ENCODE measurements at regions not wholly inside any gene's neighbourhood (a gene's known extent, or its start where the extent isn't known, plus 50 kb on each side); places are given as distances from the start of the nearest gene placed in this dataset.

DNA sequence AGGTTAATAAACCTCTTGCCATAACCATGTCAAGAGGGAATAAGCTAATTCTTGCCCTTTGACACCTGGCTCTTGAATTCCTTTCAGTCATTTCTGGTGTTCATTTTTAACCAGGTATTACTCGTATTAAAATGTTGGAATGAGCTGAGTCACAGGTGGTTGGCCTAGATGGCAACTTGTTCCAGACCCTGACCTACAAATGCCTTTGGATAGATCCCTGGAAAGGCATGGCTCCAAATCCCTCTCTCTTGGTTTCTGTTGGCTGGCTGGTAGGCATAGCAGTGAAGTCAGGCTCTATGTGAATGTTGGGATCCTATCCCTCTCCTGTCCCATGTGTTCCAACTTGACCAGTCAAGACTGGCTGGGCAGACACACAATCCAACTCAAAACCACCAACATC, 277.1 kb upstream of the PROK2 start:
- Histone ChIP-seq H3K4me2 (ENCODE audit: insufficient read depth, insufficient read length, low read length) (no peak overlapping the region), H3T11ph (ENCODE audit: low read length) (no peak overlapping the region), H2BK12ac (ENCODE audit: insufficient read length, low read depth, low read length) (no peak overlapping the region), H3K23ac (ENCODE audit: insufficient read length, low read depth, low read length) (no peak overlapping the region), H4K91ac (ENCODE audit: insufficient read length, low read depth, low read length) (no peak overlapping the region), H4K20me1 (ENCODE audit: control insufficient read depth, insufficient read depth, insufficient read length) (no peaks in the 10 kb centered on the region), H4K8ac (replicated peaks; ENCODE audit: insufficient read length, low read depth, low read length) (no peak overlapping the region), H3K9ac (ENCODE audit: extremely low read depth, insufficient read length, low read length) (no peak overlapping the region), H3K4ac (ENCODE audit: low read depth, low read length) (no peak overlapping the region), H3K14ac (ENCODE audit: insufficient read depth, low read length) (no peak overlapping the region), H2BK15ac (ENCODE audit: low read depth, low read length) (no peak overlapping the region), H3K79me2 (ENCODE audit: insufficient read depth, low read length) (no peaks in the 10 kb centered on the region), H3K9me3 (ENCODE audit: control insufficient read depth, low read depth, low read length) (no peaks in the 10 kb centered on the region), H3K23me2 (ENCODE audit: insufficient read length, low read depth, low read length, poor library complexity, severe bottlenecking) (no peaks in the 10 kb centered on the region), H3K27ac (ENCODE audit: insufficient read length, low read depth, low read length) (no peak overlapping the region), H2BK120ac (ENCODE audit: low read depth, low read length, poor library complexity, severe bottlenecking) (no peak overlapping the region), H3K4me1 (ENCODE audit: insufficient read depth, low read length) (no peaks in the 10 kb centered on the region), H3K18ac (ENCODE audit: insufficient read length, low read depth, low read length) (no peak overlapping the region), H3K27me3 (ENCODE audit: insufficient read depth, low read length) (no peaks in the 10 kb centered on the region), H2AFZ (ENCODE audit: low read length) (no peak overlapping the region), H3K79me1 (ENCODE audit: insufficient read depth, low read depth, low read length, poor library complexity, severe bottlenecking) (no peaks in the 10 kb centered on the region), H2BK5ac (ENCODE audit: insufficient read length, low read length) (no peak overlapping the region), H4K5ac (ENCODE audit: insufficient read length, low read depth, low read length) (no peak overlapping the region), H2BK20ac (ENCODE audit: low read depth, low read length, poor library complexity, severe bottlenecking) (no peak overlapping the region), H3K56ac (ENCODE audit: insufficient read length, low read depth, low read length) (no peak overlapping the region), H2AK5ac (ENCODE audit: insufficient read length, low read length) (no peak overlapping the region)
- TF ChIP-seq, protein P1, sequence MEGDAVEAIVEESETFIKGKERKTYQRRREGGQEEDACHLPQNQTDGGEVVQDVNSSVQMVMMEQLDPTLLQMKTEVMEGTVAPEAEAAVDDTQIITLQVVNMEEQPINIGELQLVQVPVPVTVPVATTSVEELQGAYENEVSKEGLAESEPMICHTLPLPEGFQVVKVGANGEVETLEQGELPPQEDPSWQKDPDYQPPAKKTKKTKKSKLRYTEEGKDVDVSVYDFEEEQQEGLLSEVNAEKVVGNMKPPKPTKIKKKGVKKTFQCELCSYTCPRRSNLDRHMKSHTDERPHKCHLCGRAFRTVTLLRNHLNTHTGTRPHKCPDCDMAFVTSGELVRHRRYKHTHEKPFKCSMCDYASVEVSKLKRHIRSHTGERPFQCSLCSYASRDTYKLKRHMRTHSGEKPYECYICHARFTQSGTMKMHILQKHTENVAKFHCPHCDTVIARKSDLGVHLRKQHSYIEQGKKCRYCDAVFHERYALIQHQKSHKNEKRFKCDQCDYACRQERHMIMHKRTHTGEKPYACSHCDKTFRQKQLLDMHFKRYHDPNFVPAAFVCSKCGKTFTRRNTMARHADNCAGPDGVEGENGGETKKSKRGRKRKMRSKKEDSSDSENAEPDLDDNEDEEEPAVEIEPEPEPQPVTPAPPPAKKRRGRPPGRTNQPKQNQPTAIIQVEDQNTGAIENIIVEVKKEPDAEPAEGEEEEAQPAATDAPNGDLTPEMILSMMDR (conservative IDR thresholded peaks at IDR 0.05), result no peak
- Mint-ChIP-seq H3K27ac (no peak overlapping the region), H3K36me3 (ENCODE audit: insufficient read depth in 1 of 3, low read depth in 3 of 3) (peaks cover 2 to 18% (median 14%) of the 10 kb centered on the region in 3 experiments; a peak in 4 of 7 replicates), H3K4me3 (no peak overlapping the region), H3K4me1 (no peaks in the 10 kb centered on the region), H3K27me3 (ENCODE audit: low read depth) (no peaks in the 10 kb centered on the region), H3K9me3 (peaks cover 12 to 15% of the 10 kb centered on the region in 2 experiments)
- no CpG with 5 or more reads among the region's 1 CpG for WGBS (ENCODE audit: extremely low coverage, insufficient read length, low lambda C conversion rate)
- no peak for DNase-seq

All from H9 (cell line).